ENCODE measurements at regions not wholly inside any gene's neighbourhood (a gene's known extent, or its start where the extent isn't known, plus 50 kb on each side); places are given as distances from the start of the nearest gene placed in this dataset.

GRCh38 chr16:13560151-13560550, 359.8 kb upstream of the ERCC4 start:
- TF ChIP-seq USF2 (IDR thresholded peaks at IDR 0.05; ENCODE audit: borderline replicate concordance, low read depth, low read length) (no peak), POLR2AphosphoS5 (IDR thresholded peaks at IDR 0.05; ENCODE audit: low read length) (no peak)
